Endodermal cell (in vitro differentiated cells): ENCODE measurements at regions not wholly inside any gene's neighbourhood (a gene's known extent, or its start where the extent isn't known, plus 50 kb on each side); places are given as distances from the start of the nearest gene placed in this dataset.

Experiments
- DNase-seq: peaks from one replicate; pipeline ENCODE4 v3.0.0-alpha.2; 2017
- H3K27ac ChIP-seq: 2 replicates; pipeline ENCODE4 v1.5.1; 2013; ENCODE audit warnings: mild to moderate bottlenecking, low read depth, low read length, moderate library complexity
- H3K27me3 ChIP-seq: 2 replicates; pipeline ENCODE4 v1.6.1; 2013; ENCODE audit warnings: mild to moderate bottlenecking, low read length, moderate library complexity; ENCODE audit not compliant: insufficient read depth, control insufficient read depth, poor library complexity, severe bottlenecking
- H3K36me3 ChIP-seq: 2 replicates; pipeline ENCODE4 v1.7.0; 2013; ENCODE audit warnings: mild to moderate bottlenecking, low read length, moderate library complexity; ENCODE audit not compliant: control insufficient read depth, insufficient read depth
- H3K4me1 ChIP-seq: one replicate; pipeline ENCODE4 v1.7.0; 2013; ENCODE audit warnings: low read length; ENCODE audit not compliant: control insufficient read depth, insufficient read depth
- H3K4me3 ChIP-seq: 2 replicates; pipeline ENCODE4 v1.5.1; 2013; ENCODE audit warnings: mild to moderate bottlenecking, low read length, moderate library complexity
- H3K9ac ChIP-seq: 2 replicates; pipeline ENCODE4 v1.6.1; 2013; ENCODE audit warnings: mild to moderate bottlenecking, low read length, moderate library complexity; ENCODE audit not compliant: poor library complexity, severe bottlenecking; ENCODE audit errors: extremely low read depth
- H3K9me3 ChIP-seq: 2 replicates; pipeline ENCODE4 v1.6.1; 2013; ENCODE audit warnings: mild to moderate bottlenecking, low read length, moderate library complexity; ENCODE audit not compliant: control insufficient read depth
- H3K27ac Mint-ChIP-seq: 2 replicates; pipeline ENCODE4 v1.8.0; 2020; ENCODE audit warnings: mixed read lengths
- H3K27me3 Mint-ChIP-seq: 2 replicates; pipeline ENCODE4 v1.8.0; 2021; ENCODE audit warnings: mild to moderate bottlenecking, mixed read lengths; ENCODE audit not compliant: insufficient read depth
- H3K36me3 Mint-ChIP-seq: 2 replicates; pipeline ENCODE4 v1.8.0; 2020; ENCODE audit warnings: low read depth, mixed read lengths
- H3K4me1 Mint-ChIP-seq: 2 replicates; pipeline ENCODE4 v1.8.0; 2020; ENCODE audit warnings: mixed read lengths
- H3K4me3 Mint-ChIP-seq: 2 replicates; pipeline ENCODE4 v1.8.0; 2020; ENCODE audit warnings: mild to moderate bottlenecking, moderate library complexity, mixed read lengths
- H3K9me3 Mint-ChIP-seq: 2 replicates; pipeline ENCODE4 v1.8.0; 2020; ENCODE audit warnings: mild to moderate bottlenecking, mixed read lengths
- WGBS, 2 experiments: methylation state at CpG; one replicate each; pipeline versions ENCODE4 v1.1.5 to v1.1.7; 2013; ENCODE audit warnings: missing lambda C conversion rate in 2 of 2, mixed read lengths in 1 of 2; ENCODE audit not compliant: insufficient coverage in 1 of 2, insufficient read length in 1 of 2; 5-methylcytosine and 5-hydroxymethylcytosine counted together
- TF ChIP-seq, protein P1 (sequence below): fragments of 200-600 bp; sonication (generic); conservative IDR thresholded peaks from 2 replicates; pipeline ENCODE4 v1.5.0; 2021; ENCODE audit warnings: antibody characterized with exemption, mild to moderate bottlenecking

- H3K4me1 ChIP-seq = peaks cover 5% of the 10 kb centered on the region
- H3K9ac ChIP-seq = no peak overlapping the region
- Mint-ChIP-seq H3K4me1 (peaks cover 28% of the 10 kb centered on the region), H3K27me3 (no peaks in the 10 kb centered on the region), H3K27ac (peak overlapping the region; percentile 62), H3K4me3 (no peak overlapping the region), H3K36me3 (no peaks in the 10 kb centered on the region), H3K9me3 (no peaks in the 10 kb centered on the region)
- H3K4me3 ChIP-seq = no peak overlapping the region
- peak overlapping the region; percentile 41 for H3K27ac ChIP-seq
- TF ChIP-seq, protein P1, sequence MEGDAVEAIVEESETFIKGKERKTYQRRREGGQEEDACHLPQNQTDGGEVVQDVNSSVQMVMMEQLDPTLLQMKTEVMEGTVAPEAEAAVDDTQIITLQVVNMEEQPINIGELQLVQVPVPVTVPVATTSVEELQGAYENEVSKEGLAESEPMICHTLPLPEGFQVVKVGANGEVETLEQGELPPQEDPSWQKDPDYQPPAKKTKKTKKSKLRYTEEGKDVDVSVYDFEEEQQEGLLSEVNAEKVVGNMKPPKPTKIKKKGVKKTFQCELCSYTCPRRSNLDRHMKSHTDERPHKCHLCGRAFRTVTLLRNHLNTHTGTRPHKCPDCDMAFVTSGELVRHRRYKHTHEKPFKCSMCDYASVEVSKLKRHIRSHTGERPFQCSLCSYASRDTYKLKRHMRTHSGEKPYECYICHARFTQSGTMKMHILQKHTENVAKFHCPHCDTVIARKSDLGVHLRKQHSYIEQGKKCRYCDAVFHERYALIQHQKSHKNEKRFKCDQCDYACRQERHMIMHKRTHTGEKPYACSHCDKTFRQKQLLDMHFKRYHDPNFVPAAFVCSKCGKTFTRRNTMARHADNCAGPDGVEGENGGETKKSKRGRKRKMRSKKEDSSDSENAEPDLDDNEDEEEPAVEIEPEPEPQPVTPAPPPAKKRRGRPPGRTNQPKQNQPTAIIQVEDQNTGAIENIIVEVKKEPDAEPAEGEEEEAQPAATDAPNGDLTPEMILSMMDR = no peak
- 42 to 49% methylated on average over 6 to 8 of the region's 8 CpGs for WGBS, 2 experiments
- H3K36me3 ChIP-seq = no peaks in the 10 kb centered on the region
- no peaks in the 10 kb centered on the region for H3K27me3 ChIP-seq
- H3K9me3 ChIP-seq = no peaks in the 10 kb centered on the region
- peak; percentile 80 for DNase-seq
Observed at GRCh38 chr11:113553235-113553634, 78.0 kb upstream of the DRD2 start.

- Mint-ChIP-seq H3K27ac (no peak overlapping the region), H3K36me3 (no peaks in the 10 kb centered on the region), H3K4me3 (no peak overlapping the region), H3K9me3 (no peaks in the 10 kb centered on the region), H3K4me1 (peaks cover 28% of the 10 kb centered on the region), H3K27me3 (no peaks in the 10 kb centered on the region)
- no peaks in the 10 kb centered on the region for H3K36me3 ChIP-seq
- WGBS, 2 experiments = 100% methylated on average over 2 of the region's 2 CpGs; no CpG with 5 or more reads in 1 of the 2 experiments
- TF ChIP-seq, protein P1 = no peak
- H3K4me1 ChIP-seq = peaks cover 5% of the 10 kb centered on the region
- no peak overlapping the region for H3K4me3 ChIP-seq
- no peaks in the 10 kb centered on the region for H3K9me3 ChIP-seq
- H3K9ac ChIP-seq = no peak overlapping the region
- H3K27me3 ChIP-seq = no peaks in the 10 kb centered on the region
- no peak overlapping the region for H3K27ac ChIP-seq
- peak; percentile 19 for DNase-seq
Observed at GRCh38 chr11:113552271-113552670, 77.1 kb upstream of the DRD2 start.

DNA sequence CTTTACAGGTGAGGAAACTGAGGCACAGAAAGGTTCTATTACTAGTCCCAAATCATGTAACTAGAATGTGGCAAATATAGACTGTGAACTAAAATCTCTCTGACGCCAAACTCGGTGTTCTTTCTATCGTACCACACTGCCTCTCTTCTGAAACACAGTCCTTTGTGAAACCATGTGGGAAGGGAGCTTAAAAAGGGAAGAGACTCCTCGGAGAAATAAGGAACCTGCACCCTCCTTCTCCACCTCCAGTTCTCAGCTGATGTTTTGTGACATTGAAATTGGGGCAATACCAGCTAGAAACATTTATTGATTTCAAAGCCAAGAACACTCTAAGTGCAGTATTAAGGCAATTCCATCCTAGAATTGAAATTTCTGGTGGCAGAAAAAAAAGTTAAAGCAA lies 76.4 kb upstream of the DRD2 start:
- 86 to 88% methylated on average over 3 to 4 of the region's 4 CpGs for WGBS, 2 experiments
- H3K4me1 ChIP-seq = peaks cover 5% of the 10 kb centered on the region

More for the DNA sequence above, 76.4 kb upstream of the DRD2 start:
- Histone ChIP-seq H3K4me3 (no peak overlapping the region), H3K9me3 (no peaks in the 10 kb centered on the region), H3K27me3 (no peaks in the 10 kb centered on the region), H3K9ac (no peak overlapping the region), H3K36me3 (no peaks in the 10 kb centered on the region), H3K27ac (no peak overlapping the region)
- Mint-ChIP-seq H3K27ac (no peak overlapping the region), H3K36me3 (no peaks in the 10 kb centered on the region), H3K9me3 (no peaks in the 10 kb centered on the region), H3K4me1 (peaks cover 28% of the 10 kb centered on the region), H3K4me3 (no peak overlapping the region), H3K27me3 (peaks cover 1% of the 10 kb centered on the region)
- TF ChIP-seq, protein P1 = no peak
- peak; percentile 5 for DNase-seq
